ENCODE measurements at regions not wholly inside any gene's neighbourhood (a gene's known extent, or its start where the extent isn't known, plus 50 kb on each side); places are given as distances from the start of the nearest gene placed in this dataset.

DNA sequence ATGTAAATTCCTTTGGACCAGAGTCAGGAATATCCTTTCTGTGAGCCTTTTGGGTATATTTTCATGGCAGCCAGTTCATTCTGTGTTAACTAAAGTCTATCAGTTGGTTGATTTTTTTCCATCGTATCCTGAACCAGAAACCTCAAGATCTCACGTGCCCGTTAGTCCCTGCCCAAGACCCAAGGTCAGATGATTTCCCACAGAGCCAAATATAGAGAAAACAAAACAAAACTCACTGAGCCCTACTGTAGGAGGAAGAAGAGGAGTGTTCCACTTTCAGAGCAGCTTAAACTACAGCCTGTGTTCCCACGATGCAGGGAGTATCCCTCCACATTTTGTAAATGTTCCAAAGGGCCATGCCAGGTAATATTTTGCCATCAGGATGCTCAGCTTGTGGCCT is 96.0 kb upstream of the ADO start:
- Histone ChIP-seq H3K9ac (ENCODE audit: low read length) (no peak overlapping the region), H3K4me2 (replicated peaks; ENCODE audit: low read depth, low read length, poor library complexity, severe bottlenecking) (peak overlapping the region; percentile 44), H4K20me1 (ENCODE audit: control insufficient read depth, insufficient read depth, low read length, poor library complexity, severe bottlenecking) (no peaks in the 10 kb centered on the region), H3K79me2 (ENCODE audit: control insufficient read depth, insufficient read depth, low read length) (no peaks in the 10 kb centered on the region), H3K4me1 (ENCODE audit: control insufficient read depth in 2 of 2, insufficient read depth in 2 of 2, low read length in 2 of 2) (peaks cover 32 to 33% of the 10 kb centered on the region in 2 donors), H2AFZ (ENCODE audit: insufficient read depth, low read depth, low read length, poor library complexity, severe bottlenecking) (peak overlapping the region; percentile 29), H3K36me3 (replicated peaks in 1 of 2; ENCODE audit: control extremely low read depth in 1 of 2, control insufficient read depth in 1 of 2, extremely low read depth in 1 of 2, insufficient read depth in 2 of 2, low read length in 1 of 2) (no peaks in the 10 kb centered on the region), H3K9me3 (ENCODE audit: control extremely low read depth in 1 of 3, control insufficient read depth in 2 of 3, insufficient read depth in 1 of 3, low read length in 2 of 3) (peaks cover 0 to 3% (median 0%) of the 10 kb centered on the region in 3 donors), H3K27ac (ENCODE audit: low read length in 2 of 2) (no peak overlapping the region), H3K4me3 (ENCODE audit: control extremely low read depth in 1 of 5, extremely low read depth in 1 of 5, insufficient read depth in 1 of 5, low read depth in 2 of 5, low read length in 4 of 5) (peak overlapping the region in 1 of 5 experiments; percentile 17), H3K27me3 (replicated peaks in 1 of 4; ENCODE audit: control extremely low read depth in 1 of 4, control insufficient read depth in 3 of 4, insufficient read depth in 4 of 4, low read length in 3 of 4) (no peaks in the 10 kb centered on the region)
- ATAC-seq (ENCODE audit: low read depth), result no peak
- H3K4me3 Mint-ChIP-seq, result peak overlapping the region; percentile 56
- ChIA-PET CTCF (interaction anchor here (0.9 kb wide), 1 partner anchor 98 kb away, joined by 3 read pairs; no protein-coding TSS in a partner anchor), POLR2A (no interaction called here)
- H3K27me3 Mint-ChIP-seq, result no peaks in the 10 kb centered on the region
- TF ChIP-seq EZH2 (IDR thresholded peaks at IDR 0.05; ENCODE audit: borderline replicate concordance, insufficient read depth, low read depth, low read length, poor library complexity, severe bottlenecking), result no peak
- TF ChIP-seq CTCF (IDR thresholded peaks at IDR 0.05), result no peak
- intact Hi-C loops (cut with micrococcal nuclease), result no loop called here
- H3K9me3 Mint-ChIP-seq (ENCODE audit: insufficient read depth), result no peaks in the 10 kb centered on the region
- H3K4me1 Mint-ChIP-seq, result peaks cover 40% of the 10 kb centered on the region
- H3K27ac Mint-ChIP-seq, result no peak overlapping the region
- no CpG with 5 or more reads among the region's 4 CpGs for WGBS (ENCODE audit: insufficient coverage)
- no peak for DNase-seq

DNA sequence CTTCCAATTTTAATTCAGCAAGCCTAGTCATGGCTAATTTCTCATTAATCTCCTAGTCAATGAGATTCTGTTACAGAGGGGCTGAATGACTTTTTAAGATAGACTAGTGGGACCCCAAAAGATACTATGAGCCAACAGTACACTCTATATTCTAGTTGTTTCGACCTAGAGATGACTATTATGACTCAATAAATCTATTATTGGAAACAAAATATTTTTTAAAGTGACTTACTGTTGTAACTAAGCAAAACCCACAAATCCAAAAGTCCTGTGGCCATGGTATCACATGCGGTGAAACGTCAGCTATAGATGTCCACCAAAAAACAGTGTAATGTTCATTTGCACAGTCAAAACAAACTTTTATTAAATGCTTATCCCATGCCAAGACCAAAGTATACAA is 95.3 kb upstream of the ADO start:
- POLR2A ChIA-PET, result no interaction called here
- Mint-ChIP-seq H3K27ac (no peak overlapping the region), H3K4me3 (peak overlapping the region; percentile 56), H3K27me3 (no peaks in the 10 kb centered on the region), H3K9me3 (ENCODE audit: insufficient read depth) (no peaks in the 10 kb centered on the region), H3K4me1 (peaks cover 40% of the 10 kb centered on the region)
- H3K4me1 ChIP-seq (ENCODE audit: control insufficient read depth in 2 of 2, insufficient read depth in 2 of 2, low read length in 2 of 2), result peaks cover 32 to 33% of the 10 kb centered on the region in 2 donors
- H3K36me3 ChIP-seq (replicated peaks in 1 of 2; ENCODE audit: control extremely low read depth in 1 of 2, control insufficient read depth in 1 of 2, extremely low read depth in 1 of 2, insufficient read depth in 2 of 2, low read length in 1 of 2), result no peaks in the 10 kb centered on the region
- no CpG with 5 or more reads among the region's 3 CpGs for WGBS (ENCODE audit: insufficient coverage)
- no peak overlapping the region for H3K27ac ChIP-seq (ENCODE audit: low read length in 2 of 2)
- DNase-seq (no peak), ATAC-seq (ENCODE audit: low read depth) (no peak)
- H3K9ac ChIP-seq (ENCODE audit: low read length), result no peak overlapping the region
- H2AFZ ChIP-seq (ENCODE audit: insufficient read depth, low read depth, low read length, poor library complexity, severe bottlenecking), result no peak overlapping the region
- H3K79me2 ChIP-seq (ENCODE audit: control insufficient read depth, insufficient read depth, low read length), result no peaks in the 10 kb centered on the region
- CTCF ChIA-PET, result interaction anchor here (0.9 kb wide), 1 partner anchor 99 kb away, joined by 3 read pairs; no protein-coding TSS in a partner anchor
- TF ChIP-seq CTCF (IDR thresholded peaks at IDR 0.05) (no peak), EZH2 (IDR thresholded peaks at IDR 0.05; ENCODE audit: borderline replicate concordance, insufficient read depth, low read depth, low read length, poor library complexity, severe bottlenecking) (no peak)
- H3K4me3 ChIP-seq (ENCODE audit: control extremely low read depth in 1 of 5, extremely low read depth in 1 of 5, insufficient read depth in 1 of 5, low read depth in 2 of 5, low read length in 4 of 5), result no peak overlapping the region
- peaks cover 0 to 3% (median 0%) of the 10 kb centered on the region in 3 donors for H3K9me3 ChIP-seq (ENCODE audit: control extremely low read depth in 1 of 3, control insufficient read depth in 2 of 3, insufficient read depth in 1 of 3, low read length in 2 of 3)
- no peaks in the 10 kb centered on the region for H4K20me1 ChIP-seq (ENCODE audit: control insufficient read depth, insufficient read depth, low read length, poor library complexity, severe bottlenecking)
- H3K4me2 ChIP-seq (replicated peaks; ENCODE audit: low read depth, low read length, poor library complexity, severe bottlenecking), result peak overlapping the region; percentile 44
- H3K27me3 ChIP-seq (replicated peaks in 1 of 4; ENCODE audit: control extremely low read depth in 1 of 4, control insufficient read depth in 3 of 4, insufficient read depth in 4 of 4, low read length in 3 of 4), result no peaks in the 10 kb centered on the region
- intact Hi-C loops (cut with micrococcal nuclease), result no loop called here
